DND-41 (cell line): ENCODE measurements at regions not wholly inside any gene's neighbourhood (a gene's known extent, or its start where the extent isn't known, plus 50 kb on each side); places are given as distances from the start of the nearest gene placed in this dataset.

Source experiments
- CTCF ChIP-seq: IDR thresholded peaks from 2 replicates; pipeline ENCODE4 v1.5.1; 2012; ENCODE audit warnings: borderline replicate concordance, low read length, moderate library complexity, mild to moderate bottlenecking; ENCODE audit not compliant: poor library complexity, severe bottlenecking; ENCODE audit errors: extremely low read depth
- EZH2 ChIP-seq: IDR thresholded peaks from 3 replicates; pipeline ENCODE4 v1.6.1; 2012; ENCODE audit warnings: borderline replicate concordance, low read depth, mild to moderate bottlenecking, moderate library complexity, low read length, inconsistent platforms; ENCODE audit not compliant: severe bottlenecking

- no peak for TF ChIP-seq CTCF
- TF ChIP-seq EZH2 = no peak
Measured at GRCh38 chr6:134529305-134529704, 211.4 kb upstream of the SGK1 start.
